ENCODE measurements at regions not wholly inside any gene's neighbourhood (a gene's known extent, or its start where the extent isn't known, plus 50 kb on each side); places are given as distances from the start of the nearest gene placed in this dataset.

- Histone ChIP-seq H3K9me2 (ENCODE audit: low read depth, low read length) (no peaks in the 10 kb centered on the region), H3K27me3 (ENCODE audit: insufficient read depth, low read length) (no peaks in the 10 kb centered on the region), H2AFZ (ENCODE audit: low read length) (no peak overlapping the region), H3K4me3 (ENCODE audit: low read depth, low read length, poor library complexity, severe bottlenecking) (no peak overlapping the region), H4K20me1 (ENCODE audit: insufficient read depth, low read length) (no peaks in the 10 kb centered on the region), H3F3A (ENCODE audit: insufficient read depth, low read length) (no peaks in the 10 kb centered on the region), H3K4me1 (ENCODE audit: insufficient read depth, low read length, severe bottlenecking) (no peaks in the 10 kb centered on the region), H3K4me2 (ENCODE audit: low read length) (no peak overlapping the region), H3K9ac (ENCODE audit: low read length) (no peak overlapping the region), H3K9me3 (ENCODE audit: low read length) (no peaks in the 10 kb centered on the region), H3K36me3 (ENCODE audit: insufficient read depth, low read length) (no peaks in the 10 kb centered on the region), H3K27ac (ENCODE audit: low read depth, low read length, poor library complexity, severe bottlenecking) (no peak overlapping the region), H3K79me2 (ENCODE audit: insufficient read depth, low read length) (no peaks in the 10 kb centered on the region)
- TF ChIP-seq CTCF (IDR thresholded peaks at IDR 0.05; ENCODE audit: low read length) (no peak), EZH2 (IDR thresholded peaks at IDR 0.05; ENCODE audit: borderline replicate concordance, low read length) (no peak)
Measured at GRCh38 chr12:34343766-34344165, 321.5 kb downstream of the ALG10 start.

GRCh38 chr12:34344851-34345522 lies 322.7 kb downstream of the ALG10 start:
- Histone ChIP-seq H3K9ac (ENCODE audit: low read length) (no peak overlapping the region), H3K9me3 (ENCODE audit: low read length) (no peaks in the 10 kb centered on the region), H3K36me3 (ENCODE audit: insufficient read depth, low read length) (no peaks in the 10 kb centered on the region), H3K9me2 (ENCODE audit: low read depth, low read length) (no peaks in the 10 kb centered on the region), H2AFZ (ENCODE audit: low read length) (no peak overlapping the region), H3F3A (ENCODE audit: insufficient read depth, low read length) (no peaks in the 10 kb centered on the region), H3K27ac (ENCODE audit: low read depth, low read length, poor library complexity, severe bottlenecking) (no peak overlapping the region), H3K4me2 (ENCODE audit: low read length) (no peak overlapping the region), H4K20me1 (ENCODE audit: insufficient read depth, low read length) (no peaks in the 10 kb centered on the region), H3K79me2 (ENCODE audit: insufficient read depth, low read length) (no peaks in the 10 kb centered on the region), H3K4me3 (ENCODE audit: low read depth, low read length, poor library complexity, severe bottlenecking) (no peak overlapping the region), H3K4me1 (ENCODE audit: insufficient read depth, low read length, severe bottlenecking) (no peaks in the 10 kb centered on the region), H3K27me3 (ENCODE audit: insufficient read depth, low read length) (no peaks in the 10 kb centered on the region)
- no peak for TF ChIP-seq EZH2 (IDR thresholded peaks at IDR 0.05; ENCODE audit: borderline replicate concordance, low read length)
- TF ChIP-seq CTCF (IDR thresholded peaks at IDR 0.05; ENCODE audit: low read length) = no peak

GRCh38 chr12:34345801-34346200 lies 323.5 kb downstream of the ALG10 start:
- H3K4me1 ChIP-seq (ENCODE audit: insufficient read depth, low read length, severe bottlenecking) = no peaks in the 10 kb centered on the region
- TF ChIP-seq EZH2 (IDR thresholded peaks at IDR 0.05; ENCODE audit: borderline replicate concordance, low read length) (no peak), CTCF (IDR thresholded peaks at IDR 0.05; ENCODE audit: low read length) (no peak)
- H3K9ac ChIP-seq (ENCODE audit: low read length) = no peak overlapping the region
- H3K4me3 ChIP-seq (ENCODE audit: low read depth, low read length, poor library complexity, severe bottlenecking) = no peak overlapping the region
- no peaks in the 10 kb centered on the region for H3K36me3 ChIP-seq (ENCODE audit: insufficient read depth, low read length)
- H3F3A ChIP-seq (ENCODE audit: insufficient read depth, low read length) = no peaks in the 10 kb centered on the region
- no peak overlapping the region for H3K4me2 ChIP-seq (ENCODE audit: low read length)
- no peaks in the 10 kb centered on the region for H3K9me3 ChIP-seq (ENCODE audit: low read length)
- H3K79me2 ChIP-seq (ENCODE audit: insufficient read depth, low read length) = no peaks in the 10 kb centered on the region
- H2AFZ ChIP-seq (ENCODE audit: low read length) = no peak overlapping the region
- no peaks in the 10 kb centered on the region for H3K9me2 ChIP-seq (ENCODE audit: low read depth, low read length)
- no peaks in the 10 kb centered on the region for H4K20me1 ChIP-seq (ENCODE audit: insufficient read depth, low read length)
- H3K27ac ChIP-seq (ENCODE audit: low read depth, low read length, poor library complexity, severe bottlenecking) = no peak overlapping the region
- no peaks in the 10 kb centered on the region for H3K27me3 ChIP-seq (ENCODE audit: insufficient read depth, low read length)
